ENCODE measurements at regions not wholly inside any gene's neighbourhood (a gene's known extent, or its start where the extent isn't known, plus 50 kb on each side); places are given as distances from the start of the nearest gene placed in this dataset.

- no peak for TF ChIP-seq POLR2A (IDR thresholded peaks at IDR 0.05; ENCODE audit: low read length)
- no peak for TF ChIP-seq GATA1 (IDR thresholded peaks at IDR 0.05; ENCODE audit: low read depth, low read length)
Measured at GRCh38 chr17:22273308-22273707, 581.0 kb downstream of the KCNJ18 start.
